IMR-90 (cell line): ENCODE measurements at regions not wholly inside any gene's neighbourhood (a gene's known extent, or its start where the extent isn't known, plus 50 kb on each side); places are given as distances from the start of the nearest gene placed in this dataset.

Source experiments
- ATAC-seq: fragments of 200-7000 bp; cut with Tn5 transposase; 2 replicates; pipeline ENCODE4 v1.9.1; 2020; ENCODE audit warnings: low read depth, mild to moderate bottlenecking, moderate library complexity
- BruUV-seq: library from RNA; stranded (reverse); fragments of 400-500 nt; replicated peaks from 2 replicates; lab custom pipeline; 2021; lab: Mats Ljungman, UMichigan
- CTCF ChIA-PET: fragments of 300-600 bp; formaldehyde crosslinking; extraction: SDS; loops from one replicate; lab custom pipeline; 2021; ENCODE audit warnings: antibody characterized with exemption; lab: Yijun Ruan, JAX
- POLR2A ChIA-PET: fragments of 300-600 bp; sonication (Branson Sonifier 250); formaldehyde crosslinking; loops from one replicate; lab custom pipeline; 2022; ENCODE audit warnings: antibody characterized with exemption; ENCODE audit not compliant: unreplicated experiment; lab: Charles Lee
- DNase-seq: peaks from one replicate; pipeline ENCODE4 v3.0.0; 2013
- H2AFZ ChIP-seq: replicated peaks from 2 replicates; pipeline ENCODE3; 2013; ENCODE audit warnings: low read length, mild to moderate bottlenecking; ENCODE audit not compliant: poor library complexity
- H2AK5ac ChIP-seq: 2 replicates; pipeline ENCODE4 v1.6.1; 2013; ENCODE audit warnings: low read depth, low read length, inconsistent platforms
- H2AK9ac ChIP-seq: replicated peaks from 2 replicates; pipeline ENCODE3; 2013; ENCODE audit warnings: mild to moderate bottlenecking, low read depth, low read length, moderate library complexity; ENCODE audit not compliant: poor library complexity
- H2BK120ac ChIP-seq: 2 replicates; pipeline ENCODE4 v1.6.1; 2013; ENCODE audit warnings: low read depth, low read length, inconsistent platforms
- H2BK15ac ChIP-seq: 3 replicates; pipeline ENCODE4 v1.6.1; 2013; ENCODE audit warnings: low read depth, low read length, inconsistent platforms
- H2BK20ac ChIP-seq: 2 replicates; pipeline ENCODE4 v1.6.1; 2013; ENCODE audit warnings: low read depth, mild to moderate bottlenecking, inconsistent platforms, low read length, moderate library complexity
- H2BK5ac ChIP-seq: 2 replicates; pipeline ENCODE4 v1.6.1; 2013; ENCODE audit warnings: mild to moderate bottlenecking, low read depth, low read length, inconsistent platforms; ENCODE audit not compliant: poor library complexity, severe bottlenecking
- H3K14ac ChIP-seq: replicated peaks from 2 replicates; pipeline ENCODE4 v1.6.1; 2013; ENCODE audit warnings: low read depth, low read length, inconsistent platforms
- H3K18ac ChIP-seq: 2 replicates; pipeline ENCODE4 v1.6.1; 2013; ENCODE audit warnings: low read depth, low read length, control low read depth
- H3K23ac ChIP-seq: 2 replicates; pipeline ENCODE4 v1.6.1; 2013; ENCODE audit warnings: low read depth, low read length, inconsistent platforms
- H3K27ac ChIP-seq: 2 replicates; pipeline ENCODE4 v1.5.1; 2013; ENCODE audit warnings: mild to moderate bottlenecking, control low read depth, low read length; ENCODE audit not compliant: insufficient read depth
- H3K27me3 ChIP-seq: 2 replicates; pipeline ENCODE4 v1.6.1; 2013; ENCODE audit warnings: low read length; ENCODE audit not compliant: control insufficient read depth, insufficient read depth
- H3K36me3 ChIP-seq: 2 replicates; pipeline ENCODE4 v1.6.1; 2013; ENCODE audit warnings: low read length, mixed read lengths; ENCODE audit not compliant: control insufficient read depth, insufficient read depth
- H3K4ac ChIP-seq: 2 replicates; pipeline ENCODE4 v1.6.1; 2013; ENCODE audit warnings: low read depth, low read length, inconsistent platforms
- H3K4me1 ChIP-seq: 2 replicates; pipeline ENCODE4 v1.6.1; 2013; ENCODE audit warnings: low read length, mixed read lengths; ENCODE audit not compliant: control insufficient read depth, insufficient read depth
- H3K4me2 ChIP-seq: 2 replicates; pipeline ENCODE4 v1.6.1; 2013; ENCODE audit warnings: low read depth, mild to moderate bottlenecking, control low read depth, low read length, moderate library complexity
- H3K4me3 ChIP-seq: 2 replicates; pipeline ENCODE4 v1.5.1; 2013; ENCODE audit warnings: low read depth, mild to moderate bottlenecking, control low read depth, low read length, moderate library complexity; ENCODE audit not compliant: insufficient read depth
- H3K56ac ChIP-seq: 2 replicates; pipeline ENCODE4 v1.6.1; 2013; ENCODE audit warnings: low read length, inconsistent platforms; ENCODE audit not compliant: insufficient read depth; ENCODE audit errors: extremely low read depth
- H3K79me1 ChIP-seq, 2 experiments: 2 replicates each; pipeline ENCODE4 v1.6.1; 2013; ENCODE audit warnings: low read length in 2 of 2, inconsistent platforms in 1 of 2, low read depth in 1 of 2
- H3K9ac ChIP-seq: 2 replicates; pipeline ENCODE4 v1.6.1; 2013; ENCODE audit warnings: low read depth, low read length, control low read depth
- H3K9me1 ChIP-seq: 2 replicates; pipeline ENCODE4 v1.6.1; 2013; ENCODE audit warnings: low read length, inconsistent platforms; ENCODE audit not compliant: insufficient read depth
- H3K9me3 ChIP-seq: 2 replicates; pipeline ENCODE4 v1.6.1; 2013; ENCODE audit warnings: low read length; ENCODE audit not compliant: control insufficient read depth, insufficient read depth
- H4K20me1 ChIP-seq: 2 replicates; pipeline ENCODE4 v1.6.1; 2013; ENCODE audit warnings: low read length, inconsistent platforms; ENCODE audit not compliant: insufficient read depth
- H4K5ac ChIP-seq: 2 replicates; pipeline ENCODE4 v1.6.1; 2013; ENCODE audit warnings: mild to moderate bottlenecking, low read depth, low read length, control low read depth
- H4K8ac ChIP-seq, 2 experiments: 2 replicates each; pipeline ENCODE4 v1.6.1; 2013; ENCODE audit warnings: low read depth in 2 of 2, low read length in 2 of 2, control low read depth in 1 of 2, inconsistent platforms in 1 of 2
- H4K91ac ChIP-seq: 2 replicates; pipeline ENCODE4 v1.6.1; 2013; ENCODE audit warnings: low read depth, low read length, inconsistent platforms; ENCODE audit not compliant: insufficient read depth
- CEBPB ChIP-seq: IDR thresholded peaks from 2 replicates; pipeline ENCODE4 v1.6.1; 2012; ENCODE audit warnings: low read depth, low read length, improper control_type of control experiment
- CHD1 ChIP-seq: IDR thresholded peaks from 2 replicates; pipeline ENCODE4 v1.6.1; 2012; ENCODE audit warnings: low read depth, low read length, improper control_type of control experiment
- FOS ChIP-seq: fragments of 150-350 bp; IDR thresholded peaks from 2 replicates; pipeline ENCODE4 v1.6.1; 2016; ENCODE audit warnings: low read depth, low read length
- MAFK ChIP-seq: IDR thresholded peaks from 2 replicates; pipeline ENCODE4 v1.6.1; 2012; ENCODE audit warnings: low read depth, low read length, improper control_type of control experiment
- MAZ ChIP-seq: IDR thresholded peaks from 2 replicates; pipeline ENCODE4 v1.6.1; 2012; ENCODE audit warnings: low read depth, mild to moderate bottlenecking, low read length, improper control_type of control experiment, moderate library complexity, borderline replicate concordance
- MXI1 ChIP-seq: IDR thresholded peaks from 2 replicates; pipeline ENCODE4 v1.6.1; 2012; ENCODE audit warnings: low read depth, mild to moderate bottlenecking, low read length, moderate library complexity, borderline replicate concordance
- NFE2L2 ChIP-seq: fragments of 150-350 bp; IDR thresholded peaks from 2 replicates; pipeline ENCODE4 v1.6.1; 2016; ENCODE audit warnings: low read depth, mild to moderate bottlenecking, low read length
- POLR2A ChIP-seq: IDR thresholded peaks from 2 replicates; pipeline ENCODE4 v1.6.1; 2012; ENCODE audit warnings: mild to moderate bottlenecking, low read depth, low read length
- RAD21 ChIP-seq: IDR thresholded peaks from 2 replicates; pipeline ENCODE4 v1.6.1; 2012; ENCODE audit warnings: low read length, improper control_type of control experiment
- RCOR1 ChIP-seq: IDR thresholded peaks from 2 replicates; pipeline ENCODE4 v1.6.1; 2012; ENCODE audit warnings: mild to moderate bottlenecking, low read length, improper control_type of control experiment; ENCODE audit not compliant: insufficient replicate concordance
- RFX5 ChIP-seq: IDR thresholded peaks from 2 replicates; pipeline ENCODE4 v1.8.0; 2012; ENCODE audit warnings: low read depth, mild to moderate bottlenecking, low read length, moderate library complexity
- SMC3 ChIP-seq: fragments of 150-350 bp; IDR thresholded peaks from 2 replicates; pipeline ENCODE4 v1.6.1; 2016; ENCODE audit warnings: low read depth, mild to moderate bottlenecking, antibody characterized with exemption, low read length, moderate library complexity
- WGBS, 2 experiments: methylation state at CpG; one replicate each; pipeline versions ENCODE4 v1.1.5 to v1.1.7; 2013; ENCODE audit warnings: missing lambda C conversion rate in 2 of 2; ENCODE audit not compliant: insufficient read length in 1 of 2; ENCODE audit errors: extremely low coverage in 2 of 2; 5-methylcytosine and 5-hydroxymethylcytosine counted together
- dilution Hi-C: fragments of 300-500 bp; cut with HindIII; formaldehyde crosslinking; loops from one replicate; pipeline ENCODE4 v1.14.3; 2018; ENCODE audit warnings: low sequenced_read_pairs; ENCODE audit not compliant: unreplicated experiment
- in situ Hi-C: fragments of 300-500 bp; cut with MboI; formaldehyde crosslinking; loops from 3 replicates; pipeline ENCODE4 v1.14.3; 2019; ENCODE audit warnings: low sequenced_read_pairs, inconsistent platforms, mixed read lengths
- intact Hi-C: fragments of 100-400 bp; cut with micrococcal nuclease; formaldehyde crosslinking; loops from 2 replicates; pipeline ENCODE4 v1.10.0; 2022
- TF ChIP-seq, protein P1 (sequence below): fragments of 150-350 bp; IDR thresholded peaks from 2 replicates; pipeline ENCODE4 v1.6.1; 2017; ENCODE audit warnings: mild to moderate bottlenecking, antibody characterized with exemption, low read length, low read depth
- TF ChIP-seq, protein P2 (sequence below): conservative IDR thresholded peaks from 2 replicates; pipeline ENCODE4 v1.5.1; 2012; ENCODE audit warnings: mild to moderate bottlenecking, low read depth, low read length, improper control_type of control experiment
- TF ChIP-seq, protein P3 (sequence below): fragments of 150-350 bp; IDR thresholded peaks from 2 replicates; pipeline ENCODE4 v1.6.1; 2016; ENCODE audit warnings: low read depth, mild to moderate bottlenecking, low read length, moderate library complexity, borderline replicate concordance

DNA sequence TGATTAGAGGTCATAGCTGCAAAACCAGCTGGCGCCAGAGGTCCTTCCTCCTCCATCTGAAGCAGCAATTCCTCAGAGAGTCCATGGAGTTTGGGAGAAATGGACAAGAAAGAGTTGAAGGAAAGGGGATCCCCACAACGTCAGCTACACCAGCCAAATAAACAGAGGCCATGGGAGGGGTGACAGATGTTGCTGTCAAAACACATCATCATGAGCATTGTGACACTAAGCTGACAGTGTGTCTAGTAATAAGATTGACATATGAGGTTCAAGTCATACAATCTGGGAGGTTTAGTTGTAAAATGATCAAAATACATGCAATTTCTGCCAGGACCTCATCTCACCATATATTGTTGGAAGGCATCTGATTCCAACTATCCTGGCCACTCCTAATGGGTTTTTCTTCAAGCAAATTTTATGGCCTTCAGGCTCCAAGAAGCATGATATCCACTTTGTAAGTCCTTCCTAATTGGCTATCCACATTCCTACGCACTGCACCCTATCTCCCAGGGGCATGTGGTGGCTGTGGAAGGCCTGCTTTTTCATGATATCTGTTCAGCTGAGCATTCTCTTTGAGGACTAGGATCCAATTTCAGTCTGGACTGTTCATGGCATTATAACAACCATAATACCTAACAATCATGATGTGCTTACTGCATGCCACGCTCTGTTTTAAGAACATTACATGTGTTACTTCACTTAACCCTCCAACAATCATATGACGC lies 335.0 kb upstream of the ID2 start:
- ChIA-PET POLR2A (interaction anchor here (0.6 kb wide), 1 partner anchor 232 kb away, joined by 3 read pairs; no protein-coding TSS in a partner anchor), CTCF (interaction anchor here (0.7 kb wide), 1 partner anchor 272 kb away, joined by 3 read pairs; no protein-coding TSS in a partner anchor)
- no peak overlapping the region for H3K4me3 ChIP-seq
- peaks cover 3% of the 10 kb centered on the region for H3K27me3 ChIP-seq
- H2AK5ac ChIP-seq: no peak overlapping the region
- ATAC-seq (no peak), DNase-seq (no peak)
- no peak overlapping the region for H3K27ac ChIP-seq
- TF ChIP-seq RCOR1: no peak
- TF ChIP-seq SMC3: no peak
- no peak for TF ChIP-seq POLR2A
- TF ChIP-seq RAD21: no peak
- TF ChIP-seq, protein P1, sequence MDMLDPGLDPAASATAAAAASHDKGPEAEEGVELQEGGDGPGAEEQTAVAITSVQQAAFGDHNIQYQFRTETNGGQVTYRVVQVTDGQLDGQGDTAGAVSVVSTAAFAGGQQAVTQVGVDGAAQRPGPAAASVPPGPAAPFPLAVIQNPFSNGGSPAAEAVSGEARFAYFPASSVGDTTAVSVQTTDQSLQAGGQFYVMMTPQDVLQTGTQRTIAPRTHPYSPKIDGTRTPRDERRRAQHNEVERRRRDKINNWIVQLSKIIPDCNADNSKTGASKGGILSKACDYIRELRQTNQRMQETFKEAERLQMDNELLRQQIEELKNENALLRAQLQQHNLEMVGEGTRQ: no peak
- no peak for TF ChIP-seq FOS
- no peak for TF ChIP-seq NFE2L2
- TF ChIP-seq CHD1: no peak
- no peak for TF ChIP-seq MAZ
- no peak for TF ChIP-seq MAFK
- no peak for TF ChIP-seq CEBPB
- TF ChIP-seq, protein P2, sequence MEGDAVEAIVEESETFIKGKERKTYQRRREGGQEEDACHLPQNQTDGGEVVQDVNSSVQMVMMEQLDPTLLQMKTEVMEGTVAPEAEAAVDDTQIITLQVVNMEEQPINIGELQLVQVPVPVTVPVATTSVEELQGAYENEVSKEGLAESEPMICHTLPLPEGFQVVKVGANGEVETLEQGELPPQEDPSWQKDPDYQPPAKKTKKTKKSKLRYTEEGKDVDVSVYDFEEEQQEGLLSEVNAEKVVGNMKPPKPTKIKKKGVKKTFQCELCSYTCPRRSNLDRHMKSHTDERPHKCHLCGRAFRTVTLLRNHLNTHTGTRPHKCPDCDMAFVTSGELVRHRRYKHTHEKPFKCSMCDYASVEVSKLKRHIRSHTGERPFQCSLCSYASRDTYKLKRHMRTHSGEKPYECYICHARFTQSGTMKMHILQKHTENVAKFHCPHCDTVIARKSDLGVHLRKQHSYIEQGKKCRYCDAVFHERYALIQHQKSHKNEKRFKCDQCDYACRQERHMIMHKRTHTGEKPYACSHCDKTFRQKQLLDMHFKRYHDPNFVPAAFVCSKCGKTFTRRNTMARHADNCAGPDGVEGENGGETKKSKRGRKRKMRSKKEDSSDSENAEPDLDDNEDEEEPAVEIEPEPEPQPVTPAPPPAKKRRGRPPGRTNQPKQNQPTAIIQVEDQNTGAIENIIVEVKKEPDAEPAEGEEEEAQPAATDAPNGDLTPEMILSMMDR: no peak
- no peak for TF ChIP-seq RFX5
- no peak for TF ChIP-seq MXI1
- TF ChIP-seq, protein P3, sequence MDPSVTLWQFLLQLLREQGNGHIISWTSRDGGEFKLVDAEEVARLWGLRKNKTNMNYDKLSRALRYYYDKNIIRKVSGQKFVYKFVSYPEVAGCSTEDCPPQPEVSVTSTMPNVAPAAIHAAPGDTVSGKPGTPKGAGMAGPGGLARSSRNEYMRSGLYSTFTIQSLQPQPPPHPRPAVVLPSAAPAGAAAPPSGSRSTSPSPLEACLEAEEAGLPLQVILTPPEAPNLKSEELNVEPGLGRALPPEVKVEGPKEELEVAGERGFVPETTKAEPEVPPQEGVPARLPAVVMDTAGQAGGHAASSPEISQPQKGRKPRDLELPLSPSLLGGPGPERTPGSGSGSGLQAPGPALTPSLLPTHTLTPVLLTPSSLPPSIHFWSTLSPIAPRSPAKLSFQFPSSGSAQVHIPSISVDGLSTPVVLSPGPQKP: no peak
- no TSS peak for BruUV-seq
- H4K91ac ChIP-seq: no peak overlapping the region
- no peaks in the 10 kb centered on the region for H3K9me1 ChIP-seq
- WGBS, 2 experiments: no CpG with 5 or more reads among the region's 5 CpGs
- in situ Hi-C loops (no loop called here), dilution Hi-C loops (no loop called here), intact Hi-C loops (no loop called here)
- H2BK5ac ChIP-seq: no peak overlapping the region
- no peak overlapping the region for H2AFZ ChIP-seq
- no peak overlapping the region for H4K5ac ChIP-seq
- no peak overlapping the region for H2AK9ac ChIP-seq
- no peak overlapping the region for H3K4ac ChIP-seq
- H3K23ac ChIP-seq: no peak overlapping the region
- H3K14ac ChIP-seq: no peak overlapping the region
- H3K9me3 ChIP-seq: no peaks in the 10 kb centered on the region
- no peaks in the 10 kb centered on the region for H3K36me3 ChIP-seq
- no peaks in the 10 kb centered on the region for H3K79me1 ChIP-seq
- H2BK120ac ChIP-seq: no peak overlapping the region
- no peaks in the 10 kb centered on the region for H3K4me1 ChIP-seq
- H2BK15ac ChIP-seq: no peak overlapping the region
- H4K8ac ChIP-seq: no peak overlapping the region
- H2BK20ac ChIP-seq: no peak overlapping the region
- no peak overlapping the region for H3K9ac ChIP-seq
- no peak overlapping the region for H3K18ac ChIP-seq
- no peaks in the 10 kb centered on the region for H4K20me1 ChIP-seq
- H3K56ac ChIP-seq: no peak overlapping the region
- H3K4me2 ChIP-seq: no peak overlapping the region
